Putamen (tissue), 1 donor: ENCODE measurements at regions not wholly inside any gene's neighbourhood (a gene's known extent, or its start where the extent isn't known, plus 50 kb on each side); places are given as distances from the start of the nearest gene placed in this dataset.
"Not testable (repeated sequence)": the region's sequence is repeated elsewhere in the genome, so short reads cannot be mapped to it uniquely, and the experiment has no call there.

Experiments
- DNase-seq: peaks from one replicate; pipeline ENCODE4 v3.0.0-alpha.2; 2016; ENCODE audit warnings: low spot score

DNA sequence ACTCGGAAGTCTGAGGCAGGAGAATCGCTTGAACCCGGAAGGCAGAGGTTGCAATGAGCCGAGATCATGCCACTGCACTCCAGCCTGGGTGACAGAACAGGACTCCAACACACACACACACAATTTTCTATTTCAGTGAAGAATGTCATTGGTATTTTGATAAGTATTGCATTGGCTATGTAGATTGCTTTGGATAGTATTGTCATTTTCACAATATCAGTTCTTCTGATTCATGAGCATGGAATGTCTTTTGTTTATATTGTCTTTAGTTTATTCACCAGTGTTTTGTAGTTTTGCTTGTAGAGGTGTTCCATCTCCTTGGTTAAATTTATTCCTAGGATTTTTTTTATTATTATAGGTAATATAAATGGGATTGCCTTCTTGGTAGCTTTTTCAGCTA lies 693.4 kb upstream of the SYT4 start:
- DNase-seq, result no peak

DNA sequence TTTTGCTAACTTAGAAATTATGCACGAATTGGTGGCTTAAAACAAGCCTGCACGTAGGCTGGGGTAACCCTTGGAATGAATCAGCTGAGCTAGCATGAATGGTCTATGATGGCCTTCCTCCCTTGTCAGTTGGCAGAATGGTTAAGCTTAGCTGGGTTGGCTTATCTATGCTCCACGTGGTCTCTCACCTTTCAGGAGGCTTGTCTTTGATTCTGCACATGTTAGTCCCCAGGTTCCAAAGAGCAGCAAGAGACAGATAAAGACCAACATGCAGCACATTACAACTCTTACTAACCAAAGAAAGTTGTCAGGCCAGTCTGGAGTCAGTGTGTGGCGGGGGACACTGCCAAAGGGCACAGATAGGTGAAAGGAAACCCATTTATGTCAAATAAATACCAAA lies 700.9 kb upstream of the SYT4 start:
- no peak for DNase-seq

DNA sequence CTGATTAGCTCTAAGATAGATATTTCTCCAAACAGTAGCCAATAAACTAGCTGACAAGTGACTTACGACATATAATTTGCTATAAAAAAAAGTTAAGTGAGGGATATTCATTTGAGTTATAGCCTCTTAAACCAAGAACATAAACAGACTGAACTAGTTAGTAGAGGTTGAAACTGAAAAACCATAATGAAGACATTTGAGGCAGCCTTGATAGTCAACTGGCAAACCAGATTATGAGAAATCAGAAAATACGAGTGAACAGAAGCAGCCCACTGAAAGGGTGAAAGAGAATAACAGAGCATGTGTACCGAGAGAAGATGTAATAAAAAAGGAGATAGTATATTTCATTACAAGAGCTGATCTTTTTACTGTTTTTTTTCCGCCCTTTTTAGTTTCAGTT lies 698.1 kb upstream of the SETBP1 start:
- no peak for DNase-seq

DNA sequence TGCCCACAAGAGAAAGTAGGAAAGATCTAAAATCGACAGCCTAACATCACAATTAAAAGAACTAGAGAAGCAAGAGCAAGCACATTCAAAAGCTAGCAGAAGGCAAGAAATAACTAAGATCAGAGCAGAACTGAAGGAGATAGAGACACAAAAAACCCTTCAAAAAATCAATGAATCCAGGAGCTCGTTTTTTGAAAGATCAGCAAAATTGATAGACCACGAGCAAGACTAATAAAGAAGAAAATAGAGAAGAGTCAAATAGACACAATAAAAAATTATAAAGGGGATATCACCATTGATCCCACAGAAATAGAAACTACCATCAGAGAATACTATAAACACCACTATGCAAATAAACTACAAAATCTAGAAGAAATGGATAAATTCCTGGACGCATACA lies 693.6 kb upstream of the SETBP1 start:
- DNase-seq, result not testable (repeated sequence)

DNA sequence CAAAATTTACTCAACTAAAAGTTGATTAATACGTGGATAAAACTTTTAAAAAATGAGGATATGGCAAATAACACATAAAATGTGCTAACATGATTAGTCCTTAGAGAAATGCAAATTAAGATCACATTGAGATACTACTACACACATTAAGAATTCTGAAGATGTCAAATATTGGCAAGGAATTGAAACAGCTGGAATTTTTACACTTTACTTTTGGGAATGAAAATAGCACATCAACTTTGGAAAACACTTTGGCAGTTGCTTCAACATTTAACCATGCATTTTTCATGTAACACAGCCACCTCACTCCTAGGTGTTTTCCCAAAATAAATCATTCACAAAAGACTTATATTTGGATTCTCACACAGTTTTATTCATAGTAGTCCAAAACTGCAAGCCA lies 687.9 kb upstream of the SETBP1 start:
- no peak for DNase-seq

DNA sequence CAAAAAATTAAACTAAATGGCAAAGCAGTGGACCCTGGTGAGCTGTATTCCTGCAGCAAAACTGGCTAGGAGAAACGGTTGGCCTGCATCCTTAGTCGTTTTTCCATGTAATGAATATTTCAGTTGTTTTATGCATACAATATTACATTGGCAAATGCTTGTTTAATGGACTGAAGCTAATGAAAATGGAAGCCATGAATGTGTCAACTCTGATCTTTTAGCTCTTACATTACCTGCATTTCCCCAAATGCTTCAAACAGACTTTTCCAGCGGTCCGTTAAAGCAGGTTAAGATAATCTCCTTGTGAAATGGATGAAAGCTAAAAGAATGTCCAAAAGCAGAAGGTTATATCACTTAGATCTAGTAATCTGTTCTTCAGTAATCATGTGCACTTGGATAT lies 686.3 kb upstream of the SETBP1 start:
- DNase-seq, result no peak

DNA sequence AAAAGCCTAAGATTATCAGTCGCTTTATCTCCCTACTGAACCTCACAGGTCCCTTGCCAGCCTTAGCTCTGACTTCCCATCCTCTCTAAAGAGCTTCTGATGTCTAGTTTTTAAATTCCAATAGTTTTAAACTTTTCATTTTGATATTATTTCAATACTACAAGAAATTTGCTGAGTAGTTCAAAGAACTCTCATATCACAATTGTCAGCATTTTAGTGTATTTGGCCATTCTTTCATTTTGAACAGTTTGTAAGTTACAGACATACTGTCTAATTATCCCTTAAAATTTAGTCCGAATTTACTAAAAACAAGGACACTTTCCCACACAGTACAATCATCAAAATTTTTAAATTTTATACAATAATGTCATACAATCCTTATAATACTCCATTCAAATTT lies 666.8 kb upstream of the SETBP1 start:
- no peak for DNase-seq

DNA sequence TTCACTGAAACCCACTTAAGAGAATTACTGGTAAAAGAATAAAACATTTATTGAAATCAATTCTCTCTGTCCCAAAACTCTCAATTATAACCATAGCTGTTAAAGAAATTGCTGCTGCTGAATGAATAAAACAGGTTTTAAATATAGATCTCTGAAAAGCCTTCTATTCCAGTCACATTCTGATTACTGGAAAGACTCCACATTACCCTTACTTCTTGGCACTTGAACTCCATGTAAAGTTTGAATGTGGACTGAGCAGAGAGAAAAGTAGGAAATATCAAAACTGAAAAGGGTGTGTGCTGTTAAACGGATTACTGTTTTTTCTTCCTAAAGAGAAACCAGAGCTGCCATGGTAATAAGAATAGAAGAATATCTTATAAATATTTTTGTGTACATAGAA lies 655.3 kb upstream of the SETBP1 start:
- no peak for DNase-seq

DNA sequence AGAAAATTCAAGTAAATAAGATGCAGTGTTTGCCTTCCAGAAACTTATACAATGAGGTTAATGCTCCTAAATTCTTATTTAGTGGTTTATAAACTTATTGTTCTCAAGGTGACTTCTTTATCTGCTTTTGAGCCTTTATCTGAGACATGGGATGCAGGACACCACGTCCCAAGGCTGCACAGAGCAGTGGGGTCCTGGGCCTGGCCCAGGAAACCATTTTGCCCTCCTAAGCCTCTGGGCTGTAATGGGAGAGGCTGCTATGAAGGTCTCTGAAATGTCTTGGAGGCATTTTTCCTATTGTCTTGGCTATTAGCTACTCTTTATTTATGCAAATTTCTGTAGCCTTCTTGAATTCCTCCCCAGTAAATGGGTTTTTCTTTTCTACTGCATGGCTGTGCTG lies 652.6 kb upstream of the SETBP1 start:
- no peak for DNase-seq

DNA sequence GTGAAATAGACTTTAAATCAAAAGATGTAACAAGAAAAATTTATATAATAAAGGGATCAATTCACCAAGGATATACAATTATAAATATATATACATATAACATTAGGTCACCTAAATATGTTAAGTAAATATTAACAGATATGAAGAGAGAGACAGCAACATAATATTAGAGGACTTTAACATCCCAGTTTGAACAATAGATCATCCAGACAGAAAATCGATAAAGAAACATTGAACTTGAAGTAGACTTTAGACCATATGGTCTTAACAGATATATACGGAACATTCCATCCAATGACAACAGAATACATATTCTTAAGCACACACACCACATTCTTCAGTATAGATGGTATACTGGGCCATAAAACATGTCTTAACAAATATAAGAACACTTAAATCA lies 649.6 kb upstream of the SETBP1 start:
- no peak for DNase-seq

DNA sequence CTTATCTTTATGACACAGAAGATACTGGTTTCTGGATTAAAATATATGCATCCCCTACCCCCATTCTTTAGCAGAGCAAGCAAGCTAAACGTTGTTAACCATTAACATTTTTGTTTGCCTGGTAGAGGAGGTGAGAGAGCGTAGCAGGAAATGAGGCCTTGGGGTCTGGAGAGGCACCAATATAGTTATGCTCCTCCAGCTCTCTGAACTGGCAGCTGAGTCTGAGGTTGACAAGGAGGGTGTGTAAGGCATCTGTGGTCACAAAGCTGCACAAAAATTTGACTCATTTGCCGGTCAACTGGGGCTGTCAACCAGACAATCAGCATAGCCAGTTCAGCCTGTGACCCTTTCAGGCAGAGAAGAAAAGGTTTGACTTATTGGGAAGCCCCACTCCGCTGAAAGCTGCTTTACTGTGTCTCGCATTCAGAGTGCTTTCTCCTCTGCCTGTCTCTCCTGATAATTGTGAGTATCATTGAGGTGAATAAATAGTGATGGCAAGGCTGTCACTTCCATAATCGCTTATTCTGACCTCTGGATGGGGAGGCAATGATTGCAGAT lies 647.5 kb upstream of the SETBP1 start:
- no peak for DNase-seq

DNA sequence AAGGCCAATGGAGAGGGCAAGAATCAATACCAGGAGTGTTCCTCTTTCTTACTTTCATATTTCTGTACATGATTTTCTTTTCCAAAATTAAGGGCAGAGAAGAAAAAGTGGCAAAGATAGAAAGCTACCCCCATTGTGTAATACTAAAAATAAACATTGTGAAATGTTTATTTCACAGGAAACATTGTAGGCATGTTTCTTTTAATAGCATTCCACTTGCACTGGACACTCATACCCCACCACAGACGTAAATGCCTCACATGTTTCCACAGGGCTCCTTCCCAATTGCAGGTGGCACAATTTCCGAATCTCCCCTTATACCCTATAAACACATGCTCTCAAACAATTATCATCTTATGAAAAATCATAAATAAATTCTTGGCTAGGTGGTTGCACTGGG lies 645.1 kb upstream of the SETBP1 start:
- no peak for DNase-seq

DNA sequence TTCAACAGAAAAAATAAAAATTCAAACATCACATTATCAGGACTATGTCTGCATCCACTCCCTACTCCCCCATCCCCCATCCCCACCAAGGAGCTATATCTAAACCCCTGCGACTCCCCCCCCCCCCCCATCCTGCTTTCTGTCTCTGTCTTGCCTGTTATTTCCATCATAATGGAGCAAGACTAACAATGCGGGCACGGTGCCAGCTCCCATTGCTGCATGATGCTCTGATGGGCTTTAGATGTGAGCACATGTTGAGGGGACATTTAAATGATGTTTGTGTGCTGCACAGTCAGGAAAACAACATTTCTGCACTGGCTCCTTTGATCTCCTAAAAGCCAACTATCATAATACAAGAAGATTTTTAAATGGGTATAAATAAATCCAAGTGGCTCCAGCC lies 644.2 kb upstream of the SETBP1 start:
- DNase-seq, result no peak

DNA sequence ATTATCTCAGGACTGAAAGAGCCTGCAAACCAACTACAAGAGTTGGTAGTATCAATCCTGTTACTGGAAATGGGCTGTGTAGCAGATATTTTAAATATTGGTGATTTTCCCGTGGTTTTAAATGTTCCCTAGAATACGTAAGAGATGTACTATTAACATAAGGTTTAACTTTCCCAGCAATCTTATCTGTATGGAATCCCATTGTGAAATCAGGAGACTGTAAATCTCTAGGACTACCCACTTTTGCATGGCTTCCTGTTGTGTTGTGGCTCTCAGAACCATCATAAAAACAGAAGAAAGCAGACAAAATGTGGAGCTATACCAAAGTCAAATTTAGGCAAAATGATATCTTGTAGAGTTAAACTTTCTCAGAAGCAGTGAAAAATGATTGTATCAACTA lies 641.5 kb upstream of the SETBP1 start:
- DNase-seq, result no peak

DNA sequence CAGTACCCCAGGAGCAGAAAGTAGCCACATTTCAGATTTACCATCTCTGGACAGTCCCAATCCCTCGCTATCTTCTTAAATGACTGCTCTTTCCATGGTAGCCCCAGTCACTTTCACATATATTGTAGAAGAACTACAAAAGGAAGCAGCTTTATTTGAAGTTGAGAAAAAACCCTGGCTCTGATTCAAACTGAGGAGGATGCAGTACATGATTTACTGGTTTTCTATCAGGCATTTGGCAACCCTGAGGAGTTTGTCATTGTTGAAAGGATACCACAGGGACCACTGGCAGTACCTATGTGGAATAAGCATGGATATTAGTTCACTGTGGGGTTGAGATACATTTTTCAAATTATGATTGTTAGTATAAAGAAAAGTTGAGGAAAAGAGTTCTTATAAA lies 640.9 kb upstream of the SETBP1 start:
- no peak for DNase-seq

DNA sequence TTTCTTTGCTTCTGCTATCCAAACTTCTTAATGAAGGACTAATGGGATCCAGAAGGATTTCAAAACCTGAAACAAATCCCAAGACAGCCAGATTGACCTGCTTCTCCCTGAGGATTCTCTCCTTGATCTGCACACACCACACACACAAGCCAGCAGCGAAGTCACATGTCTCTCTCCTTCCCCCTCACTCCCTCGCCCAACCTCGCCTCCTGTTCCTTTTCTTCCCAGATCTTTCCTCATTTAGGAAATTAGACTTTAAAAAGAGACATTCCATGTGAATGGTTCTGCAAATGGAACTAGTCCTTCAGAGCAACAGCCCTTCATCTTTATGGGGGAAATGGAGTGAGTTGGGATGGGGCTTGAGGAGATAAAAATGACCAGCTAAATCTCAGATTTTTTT lies 639.1 kb upstream of the SETBP1 start:
- DNase-seq, result no peak

DNA sequence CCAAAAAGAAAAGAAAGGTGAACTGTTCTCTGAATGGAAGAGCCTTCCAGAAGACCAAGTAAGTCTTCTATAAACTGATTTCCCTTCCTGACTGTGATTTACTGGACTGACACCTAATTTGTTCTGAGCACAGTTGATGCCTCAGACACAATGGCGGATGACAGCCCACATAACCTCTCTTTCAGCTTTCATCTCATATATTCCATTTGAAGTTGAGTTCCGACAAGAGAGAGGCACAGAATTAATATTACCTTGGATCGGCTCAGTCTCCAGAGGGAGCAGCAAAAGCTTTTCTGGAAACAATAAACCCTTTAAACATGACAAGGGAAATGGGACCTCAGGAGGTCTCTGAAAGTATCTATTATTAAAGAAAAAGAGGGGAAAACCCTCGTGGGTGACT lies 638.7 kb upstream of the SETBP1 start:
- DNase-seq, result no peak

DNA sequence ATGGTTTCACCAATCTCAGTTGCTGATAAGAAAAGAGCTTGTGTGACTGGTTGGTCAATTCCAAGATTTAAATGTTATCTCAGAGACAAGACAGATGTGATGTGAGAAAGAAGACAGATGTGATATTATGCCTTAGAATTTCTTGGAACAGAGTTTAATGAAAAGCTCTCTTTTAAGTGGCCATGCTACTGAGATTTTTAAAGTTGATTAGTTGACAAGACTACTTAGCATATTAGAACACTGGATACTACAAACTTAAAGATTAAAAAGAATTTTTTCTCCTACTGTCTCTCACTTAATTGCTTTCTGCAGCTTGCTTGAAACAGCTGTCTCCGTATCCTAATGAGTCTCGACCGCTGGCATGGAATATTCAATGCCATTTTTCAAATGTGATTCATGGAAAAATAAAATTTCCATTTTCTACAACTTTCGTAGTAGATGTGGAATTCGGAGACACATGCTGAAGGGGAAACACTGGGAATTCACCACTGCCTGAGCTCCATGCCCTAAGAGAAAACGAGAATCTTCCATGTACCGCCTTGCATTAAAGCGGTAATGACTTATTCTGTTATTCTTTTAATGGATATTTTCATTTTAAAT lies 634.2 kb upstream of the SETBP1 start:
- DNase-seq, result no peak

DNA sequence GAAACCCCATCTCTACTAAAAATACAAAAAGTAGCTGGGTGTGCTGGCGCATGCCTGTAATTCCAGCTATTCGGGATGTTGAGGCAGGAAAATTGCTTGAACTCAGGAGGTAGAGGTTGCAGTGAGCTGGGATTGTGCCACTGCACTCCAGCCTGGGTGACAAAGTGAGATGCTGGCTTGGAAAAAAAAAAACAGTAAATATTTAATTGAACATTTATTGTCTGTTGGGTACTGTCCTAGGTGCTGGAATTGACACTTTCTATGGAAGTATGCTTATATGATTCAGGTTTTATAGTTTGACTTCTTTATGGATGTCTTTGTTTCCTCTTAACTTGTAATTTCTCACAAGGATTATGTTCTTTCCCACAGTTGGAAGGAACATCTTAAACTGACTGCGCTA lies 633.1 kb upstream of the SETBP1 start:
- DNase-seq, result no peak

DNA sequence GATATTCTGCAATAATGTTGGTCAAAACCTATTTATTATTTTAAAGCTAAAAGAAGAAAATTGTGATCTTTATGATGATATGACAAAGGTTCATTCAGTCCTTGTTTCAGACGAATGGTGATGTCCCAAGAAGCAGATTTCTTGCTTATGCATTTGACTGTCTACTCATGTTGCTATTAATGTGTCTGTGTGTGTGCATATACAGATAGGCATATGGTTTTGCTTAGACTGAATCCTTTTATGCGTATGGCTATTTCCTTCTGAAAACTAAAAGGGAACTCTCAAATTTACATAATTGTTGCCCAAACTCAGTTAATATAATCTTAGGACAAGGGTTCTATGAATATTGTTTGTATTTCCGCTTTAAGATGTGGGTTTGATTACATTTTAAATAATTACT lies 632.3 kb upstream of the SETBP1 start:
- DNase-seq, result no peak

DNA sequence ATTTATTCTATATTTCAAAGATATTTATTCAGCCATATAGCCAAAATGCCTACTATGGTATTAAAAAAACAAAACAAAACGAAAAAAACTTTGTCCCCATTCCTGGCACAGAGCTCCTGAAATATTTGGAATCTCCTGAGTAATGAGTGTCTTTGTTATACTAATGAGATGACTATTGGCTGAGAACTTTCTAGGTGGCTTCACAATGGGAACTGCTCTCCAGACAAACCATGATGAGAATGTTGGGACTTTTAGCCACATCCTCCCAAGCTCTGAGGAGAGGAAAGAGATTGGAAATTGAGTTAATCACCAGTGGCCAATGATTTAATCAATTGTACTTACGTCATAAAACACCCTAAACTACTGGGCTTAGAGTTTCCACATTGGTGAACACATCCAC lies 631.8 kb upstream of the SETBP1 start:
- DNase-seq, result no peak

DNA sequence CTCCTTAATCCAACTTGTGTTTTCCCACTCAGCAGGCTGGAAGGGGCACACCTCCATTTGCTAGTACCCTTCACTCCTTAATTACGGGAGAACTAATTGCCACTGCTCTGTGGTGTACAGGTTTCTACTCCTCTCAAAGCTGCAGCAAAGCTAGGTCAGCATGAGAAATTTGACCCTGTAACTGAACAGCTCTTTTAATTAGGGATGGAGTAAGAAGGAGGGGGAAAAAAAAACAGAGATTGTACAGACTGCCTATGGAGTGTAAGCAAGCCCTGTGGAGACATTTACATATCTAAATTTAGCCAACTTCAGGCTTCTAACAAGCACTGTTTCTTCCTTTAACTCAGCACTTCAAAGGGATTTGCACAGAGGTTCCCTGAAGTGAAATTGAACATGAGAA lies 629.7 kb upstream of the SETBP1 start:
- no peak for DNase-seq

DNA sequence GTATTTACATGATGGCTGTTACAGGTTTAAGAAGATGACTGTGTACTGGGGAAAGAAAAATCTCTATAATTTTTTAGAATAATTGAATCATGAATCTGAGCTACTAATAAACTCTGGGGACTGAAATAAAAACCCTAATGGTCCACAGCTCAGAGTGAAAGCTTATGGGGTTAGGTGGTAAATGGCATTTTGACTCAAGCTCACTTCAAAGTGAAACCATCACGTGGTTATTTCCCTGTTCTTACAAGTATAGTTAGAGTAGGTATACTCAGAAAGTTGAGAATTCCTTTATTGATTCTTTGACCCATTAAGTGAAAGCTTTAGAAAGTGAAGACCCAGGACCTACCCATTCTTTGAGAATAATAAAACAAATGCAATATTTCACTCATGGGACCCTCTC lies 626.2 kb upstream of the SETBP1 start:
- no peak for DNase-seq

DNA sequence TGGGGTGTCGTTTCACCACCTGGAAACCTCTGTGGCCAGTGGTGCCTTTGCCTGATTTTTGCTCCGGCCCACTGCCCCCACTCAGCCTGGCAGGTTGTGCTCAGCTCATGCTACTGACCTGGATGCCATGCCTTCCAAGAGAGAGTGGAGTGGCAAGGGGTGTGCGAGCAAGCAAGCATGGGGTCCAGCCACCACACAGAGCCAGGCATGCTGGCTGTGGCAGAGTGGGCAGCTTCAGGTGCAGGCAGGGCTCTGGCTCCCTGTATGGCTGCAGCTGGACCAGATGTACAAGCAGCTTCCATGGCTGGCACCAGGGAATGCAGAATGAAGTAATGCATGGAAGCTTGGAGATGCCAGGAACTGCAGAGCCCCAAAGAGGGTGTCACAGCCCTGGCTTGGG lies 620.5 kb upstream of the SETBP1 start:
- DNase-seq, result no peak

DNA sequence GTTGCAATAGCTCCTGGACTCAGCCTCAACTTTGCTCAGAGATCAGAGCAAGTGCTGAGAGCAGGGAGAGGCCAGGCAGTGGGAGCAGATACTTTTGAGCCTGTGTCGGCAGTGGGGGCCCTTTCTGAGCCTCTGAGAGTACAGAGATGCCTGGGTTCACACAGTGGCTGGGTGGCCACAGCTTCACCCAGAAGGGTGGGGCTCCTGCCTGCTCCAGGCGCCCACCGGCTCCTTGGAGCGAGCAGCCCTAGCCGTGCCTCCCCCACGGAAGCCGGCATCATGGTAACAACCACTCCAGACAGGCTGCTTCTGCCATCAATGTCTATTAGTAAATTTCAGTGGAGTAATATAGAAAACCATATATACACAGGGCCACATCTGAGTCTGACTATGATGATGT lies 619.2 kb upstream of the SETBP1 start:
- no peak for DNase-seq
